ENCODE measurements at regions not wholly inside any gene's neighbourhood (a gene's known extent, or its start where the extent isn't known, plus 50 kb on each side); places are given as distances from the start of the nearest gene placed in this dataset.

DNA sequence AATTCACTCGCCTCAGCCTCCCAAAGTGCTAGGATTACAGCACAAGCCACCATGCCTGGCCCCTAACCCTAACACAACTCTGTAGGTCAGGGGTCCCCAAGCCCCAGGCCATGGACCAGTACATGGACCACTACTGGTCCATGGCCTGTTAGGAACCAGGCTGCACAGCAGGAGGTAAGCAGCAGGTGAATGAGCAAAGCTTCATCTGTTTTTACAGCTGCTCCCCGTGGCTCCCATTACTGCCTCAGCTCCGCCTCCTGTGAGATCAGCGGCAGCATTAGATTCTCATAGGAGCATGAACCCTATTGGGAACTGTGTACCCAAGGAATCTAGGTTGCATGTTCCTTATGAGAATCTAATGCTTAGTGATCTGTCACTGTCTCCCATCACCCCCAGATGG is 201.7 kb downstream of the NRP2 start:
- no peak overlapping the region for H3K4me3 ChIP-seq (ENCODE audit: low read depth, low read length)
- ChIA-PET POLR2A (no interaction called here), CTCF (interaction anchor here (0.6 to 5.3 kb wide), 7 partner anchors 11 to 1004 kb away, joined by 3 to 59 read pairs (median 5); no protein-coding TSS in a partner anchor)
- no peaks in the 10 kb centered on the region for H3K36me3 ChIP-seq (ENCODE audit: control insufficient read depth in 2 of 2, insufficient read depth in 1 of 2, low read length in 2 of 2)
- no peaks in the 10 kb centered on the region for H3K4me1 ChIP-seq (ENCODE audit: control insufficient read depth, insufficient read depth, low read length)
- H3K27ac ChIP-seq (ENCODE audit: extremely low read depth, low read depth, low read length), result no peak overlapping the region
- TF ChIP-seq ZNF571 (tag by site-specific recombination; IDR thresholded peaks at IDR 0.05) (no peak), SCRT2 (tag by site-specific recombination; IDR thresholded peaks at IDR 0.05) (peak; percentile 57; the same call in 1 of the 2 replicates), GLIS1 (tag by site-specific recombination; IDR thresholded peaks at IDR 0.05) (no peak), ZNF391 (tag by site-specific recombination; IDR thresholded peaks at IDR 0.05; ENCODE audit: borderline replicate concordance, low read depth) (no peak), ZIC2 (tag by site-specific recombination; IDR thresholded peaks at IDR 0.05) (peak; percentile 29; the same call in 1 of the 2 replicates), ZNF501 (tag by site-specific recombination; IDR thresholded peaks at IDR 0.05) (no peak), ZSCAN23 (tag by site-specific recombination; IDR thresholded peaks at IDR 0.05) (no peak)
- TF ChIP-seq, protein P1, sequence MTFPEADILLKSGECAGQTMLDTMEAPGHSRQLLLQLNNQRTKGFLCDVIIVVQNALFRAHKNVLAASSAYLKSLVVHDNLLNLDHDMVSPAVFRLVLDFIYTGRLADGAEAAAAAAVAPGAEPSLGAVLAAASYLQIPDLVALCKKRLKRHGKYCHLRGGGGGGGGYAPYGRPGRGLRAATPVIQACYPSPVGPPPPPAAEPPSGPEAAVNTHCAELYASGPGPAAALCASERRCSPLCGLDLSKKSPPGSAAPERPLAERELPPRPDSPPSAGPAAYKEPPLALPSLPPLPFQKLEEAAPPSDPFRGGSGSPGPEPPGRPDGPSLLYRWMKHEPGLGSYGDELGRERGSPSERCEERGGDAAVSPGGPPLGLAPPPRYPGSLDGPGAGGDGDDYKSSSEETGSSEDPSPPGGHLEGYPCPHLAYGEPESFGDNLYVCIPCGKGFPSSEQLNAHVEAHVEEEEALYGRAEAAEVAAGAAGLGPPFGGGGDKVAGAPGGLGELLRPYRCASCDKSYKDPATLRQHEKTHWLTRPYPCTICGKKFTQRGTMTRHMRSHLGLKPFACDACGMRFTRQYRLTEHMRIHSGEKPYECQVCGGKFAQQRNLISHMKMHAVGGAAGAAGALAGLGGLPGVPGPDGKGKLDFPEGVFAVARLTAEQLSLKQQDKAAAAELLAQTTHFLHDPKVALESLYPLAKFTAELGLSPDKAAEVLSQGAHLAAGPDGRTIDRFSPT (tag by site-specific recombination; IDR thresholded peaks at IDR 0.05), result no peak
- H3K9me3 ChIP-seq (ENCODE audit: control insufficient read depth, insufficient read depth, low read depth, low read length), result no peaks in the 10 kb centered on the region

DNA sequence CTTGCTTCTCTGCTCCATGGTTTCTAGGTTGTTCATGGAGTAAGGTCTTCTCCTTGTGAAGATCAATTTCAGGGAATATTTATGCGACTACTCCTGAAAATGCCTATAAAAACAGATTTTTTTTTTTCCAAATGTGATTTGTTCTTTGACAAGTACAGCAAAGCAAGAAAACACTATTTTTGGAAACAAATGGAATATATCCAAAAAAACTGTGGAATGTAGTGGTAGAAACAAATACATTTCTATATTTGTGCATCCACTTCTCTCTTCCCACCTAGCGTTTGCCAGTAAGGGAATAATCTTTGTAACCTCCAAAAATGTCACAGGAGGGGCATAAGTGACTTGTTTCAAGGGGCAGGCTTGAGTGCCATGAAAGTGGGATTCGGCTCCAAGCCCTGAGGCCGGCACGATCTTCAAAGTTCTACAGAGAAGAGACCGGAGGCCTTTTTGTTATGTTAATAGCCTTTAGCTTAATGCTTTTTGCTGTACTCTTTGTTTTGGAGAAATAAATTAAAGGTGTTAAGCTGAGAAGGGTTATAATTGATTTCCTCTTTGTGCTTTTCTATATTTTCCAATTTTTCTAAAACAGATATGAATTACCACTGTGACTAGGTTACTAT is 200.6 kb downstream of the NRP2 start:
- Histone ChIP-seq H3K27ac (ENCODE audit: extremely low read depth, low read depth, low read length) (no peak overlapping the region), H3K36me3 (ENCODE audit: control insufficient read depth in 2 of 2, insufficient read depth in 1 of 2, low read length in 2 of 2) (no peaks in the 10 kb centered on the region), H3K9me3 (ENCODE audit: control insufficient read depth, insufficient read depth, low read depth, low read length) (no peaks in the 10 kb centered on the region), H3K4me3 (ENCODE audit: low read depth, low read length) (no peak overlapping the region), H3K4me1 (ENCODE audit: control insufficient read depth, insufficient read depth, low read length) (no peaks in the 10 kb centered on the region)
- ChIA-PET POLR2A (no interaction called here), CTCF (interaction anchor here (1.4 to 5.3 kb wide), 3 partner anchors 43 to 203 kb away, joined by 3 to 59 read pairs (median 5); no protein-coding TSS in a partner anchor)
- TF ChIP-seq OVOL3 (tag by site-specific recombination; IDR thresholded peaks at IDR 0.05) (no peak), ZSCAN23 (tag by site-specific recombination; IDR thresholded peaks at IDR 0.05) (no peak), TRIM28 (IDR thresholded peaks at IDR 0.05; ENCODE audit: borderline replicate concordance, low read length) (no peak), ZNF114 (tag by site-specific recombination; IDR thresholded peaks at IDR 0.05) (no peak)

DNA sequence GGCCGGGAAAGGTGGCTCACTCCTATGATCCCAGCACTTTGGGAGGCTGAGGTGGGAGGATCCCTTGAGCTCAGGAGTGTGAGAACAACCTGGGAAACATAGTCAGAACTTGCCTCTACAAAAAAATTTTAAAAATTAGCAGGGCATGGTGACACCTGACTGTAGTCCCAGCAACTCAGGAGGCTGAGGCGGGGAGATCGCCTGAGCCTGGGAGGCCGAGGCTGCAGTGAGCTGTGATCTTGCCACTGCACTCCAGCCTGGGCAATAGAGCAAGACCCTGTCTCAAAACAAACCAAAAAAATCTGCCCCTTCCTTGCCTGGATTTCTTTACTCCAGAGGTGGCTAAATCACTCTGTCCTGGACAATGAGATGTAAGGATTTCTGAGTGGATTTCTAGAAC is 197.7 kb downstream of the NRP2 start:
- H3K9me3 ChIP-seq (ENCODE audit: control insufficient read depth, insufficient read depth, low read depth, low read length), result no peaks in the 10 kb centered on the region
- no peak overlapping the region for H3K4me3 ChIP-seq (ENCODE audit: low read depth, low read length)
- ChIA-PET POLR2A (no interaction called here), CTCF (interaction anchor here (0.6 to 0.8 kb wide), 2 partner anchors 103 to 489 kb away, joined by 3 to 5 read pairs; no protein-coding TSS in a partner anchor)
- no peaks in the 10 kb centered on the region for H3K36me3 ChIP-seq (ENCODE audit: control insufficient read depth in 2 of 2, insufficient read depth in 1 of 2, low read length in 2 of 2)
- H3K4me1 ChIP-seq (ENCODE audit: control insufficient read depth, insufficient read depth, low read length), result no peaks in the 10 kb centered on the region
- no peak overlapping the region for H3K27ac ChIP-seq (ENCODE audit: extremely low read depth, low read depth, low read length)
- TF ChIP-seq PRDM1 (tag by site-specific recombination; IDR thresholded peaks at IDR 0.05), result no peak
- TF ChIP-seq, protein P2, sequence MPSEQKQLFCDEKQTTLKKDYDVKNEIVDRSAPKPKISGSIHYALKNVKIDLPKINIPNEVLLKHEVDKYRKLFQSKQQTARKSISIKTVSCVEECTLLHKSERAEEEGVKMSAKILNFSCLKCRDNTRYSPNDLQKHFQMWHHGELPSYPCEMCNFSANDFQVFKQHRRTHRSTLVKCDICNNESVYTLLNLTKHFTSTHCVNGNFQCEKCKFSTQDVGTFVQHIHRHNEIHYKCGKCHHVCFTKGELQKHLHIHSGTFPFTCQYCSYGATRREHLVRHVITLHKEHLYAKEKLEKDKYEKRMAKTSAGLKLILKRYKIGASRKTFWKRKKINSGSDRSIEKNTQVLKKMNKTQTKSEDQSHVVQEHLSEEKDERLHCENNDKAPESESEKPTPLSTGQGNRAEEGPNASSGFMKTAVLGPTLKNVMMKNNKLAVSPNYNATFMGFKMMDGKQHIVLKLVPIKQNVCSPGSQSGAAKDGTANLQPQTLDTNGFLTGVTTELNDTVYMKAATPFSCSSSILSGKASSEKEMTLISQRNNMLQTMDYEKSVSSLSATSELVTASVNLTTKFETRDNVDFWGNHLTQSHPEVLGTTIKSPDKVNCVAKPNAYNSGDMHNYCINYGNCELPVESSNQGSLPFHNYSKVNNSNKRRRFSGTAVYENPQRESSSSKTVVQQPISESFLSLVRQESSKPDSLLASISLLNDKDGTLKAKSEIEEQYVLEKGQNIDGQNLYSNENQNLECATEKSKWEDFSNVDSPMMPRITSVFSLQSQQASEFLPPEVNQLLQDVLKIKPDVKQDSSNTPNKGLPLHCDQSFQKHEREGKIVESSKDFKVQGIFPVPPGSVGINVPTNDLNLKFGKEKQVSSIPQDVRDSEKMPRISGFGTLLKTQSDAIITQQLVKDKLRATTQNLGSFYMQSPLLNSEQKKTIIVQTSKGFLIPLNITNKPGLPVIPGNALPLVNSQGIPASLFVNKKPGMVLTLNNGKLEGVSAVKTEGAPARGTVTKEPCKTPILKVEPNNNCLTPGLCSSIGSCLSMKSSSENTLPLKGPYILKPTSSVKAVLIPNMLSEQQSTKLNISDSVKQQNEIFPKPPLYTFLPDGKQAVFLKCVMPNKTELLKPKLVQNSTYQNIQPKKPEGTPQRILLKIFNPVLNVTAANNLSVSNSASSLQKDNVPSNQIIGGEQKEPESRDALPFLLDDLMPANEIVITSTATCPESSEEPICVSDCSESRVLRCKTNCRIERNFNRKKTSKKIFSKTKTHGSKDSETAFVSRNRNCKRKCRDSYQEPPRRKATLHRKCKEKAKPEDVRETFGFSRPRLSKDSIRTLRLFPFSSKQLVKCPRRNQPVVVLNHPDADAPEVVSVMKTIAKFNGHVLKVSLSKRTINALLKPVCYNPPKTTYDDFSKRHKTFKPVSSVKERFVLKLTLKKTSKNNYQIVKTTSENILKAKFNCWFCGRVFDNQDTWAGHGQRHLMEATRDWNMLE (tag by site-specific recombination; conservative IDR thresholded peaks at IDR 0.05; ENCODE audit: low read depth), result no peak
- TF ChIP-seq ZNF354C (tag by site-specific recombination; IDR thresholded peaks at IDR 0.05; ENCODE audit: borderline replicate concordance, low read depth), result no peak
- TF ChIP-seq ZNF350 (tag by site-specific recombination; IDR thresholded peaks at IDR 0.05), result no peak
- TF ChIP-seq, protein P3, sequence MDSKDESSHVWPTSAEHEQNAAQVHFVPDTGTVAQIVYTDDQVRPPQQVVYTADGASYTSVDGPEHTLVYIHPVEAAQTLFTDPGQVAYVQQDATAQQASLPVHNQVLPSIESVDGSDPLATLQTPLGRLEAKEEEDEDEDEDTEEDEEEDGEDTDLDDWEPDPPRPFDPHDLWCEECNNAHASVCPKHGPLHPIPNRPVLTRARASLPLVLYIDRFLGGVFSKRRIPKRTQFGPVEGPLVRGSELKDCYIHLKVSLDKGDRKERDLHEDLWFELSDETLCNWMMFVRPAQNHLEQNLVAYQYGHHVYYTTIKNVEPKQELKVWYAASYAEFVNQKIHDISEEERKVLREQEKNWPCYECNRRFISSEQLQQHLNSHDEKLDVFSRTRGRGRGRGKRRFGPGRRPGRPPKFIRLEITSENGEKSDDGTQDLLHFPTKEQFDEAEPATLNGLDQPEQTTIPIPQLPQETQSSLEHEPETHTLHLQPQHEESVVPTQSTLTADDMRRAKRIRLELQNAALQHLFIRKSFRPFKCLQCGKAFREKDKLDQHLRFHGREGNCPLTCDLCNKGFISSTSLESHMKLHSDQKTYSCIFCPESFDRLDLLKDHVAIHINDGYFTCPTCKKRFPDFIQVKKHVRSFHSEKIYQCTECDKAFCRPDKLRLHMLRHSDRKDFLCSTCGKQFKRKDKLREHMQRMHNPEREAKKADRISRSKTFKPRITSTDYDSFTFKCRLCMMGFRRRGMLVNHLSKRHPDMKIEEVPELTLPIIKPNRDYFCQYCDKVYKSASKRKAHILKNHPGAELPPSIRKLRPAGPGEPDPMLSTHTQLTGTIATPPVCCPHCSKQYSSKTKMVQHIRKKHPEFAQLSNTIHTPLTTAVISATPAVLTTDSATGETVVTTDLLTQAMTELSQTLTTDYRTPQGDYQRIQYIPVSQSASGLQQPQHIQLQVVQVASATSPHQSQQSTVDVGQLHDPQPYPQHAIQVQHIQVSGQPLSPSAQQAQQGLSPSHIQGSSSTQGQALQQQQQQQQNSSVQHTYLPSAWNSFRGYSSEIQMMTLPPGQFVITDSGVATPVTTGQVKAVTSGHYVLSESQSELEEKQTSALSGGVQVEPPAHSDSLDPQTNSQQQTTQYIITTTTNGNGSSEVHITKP (tag by site-specific recombination; IDR thresholded peaks at IDR 0.05), result no peak
- TF ChIP-seq ZNF37A (tag by site-specific recombination; IDR thresholded peaks at IDR 0.05), result no peak
- no peak for TF ChIP-seq KLF1 (tag by site-specific recombination; IDR thresholded peaks at IDR 0.05)
- TF ChIP-seq, protein P4, sequence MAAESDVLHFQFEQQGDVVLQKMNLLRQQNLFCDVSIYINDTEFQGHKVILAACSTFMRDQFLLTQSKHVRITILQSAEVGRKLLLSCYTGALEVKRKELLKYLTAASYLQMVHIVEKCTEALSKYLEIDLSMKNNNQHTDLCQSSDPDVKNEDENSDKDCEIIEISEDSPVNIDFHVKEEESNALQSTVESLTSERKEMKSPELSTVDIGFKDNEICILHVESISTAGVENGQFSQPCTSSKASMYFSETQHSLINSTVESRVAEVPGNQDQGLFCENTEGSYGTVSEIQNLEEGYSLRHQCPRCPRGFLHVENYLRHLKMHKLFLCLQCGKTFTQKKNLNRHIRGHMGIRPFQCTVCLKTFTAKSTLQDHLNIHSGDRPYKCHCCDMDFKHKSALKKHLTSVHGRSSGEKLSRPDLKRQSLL (tag by site-specific recombination; IDR thresholded peaks at IDR 0.05), result no peak
